HepG2 (cell line): ENCODE measurements at regions not wholly inside any gene's neighbourhood (a gene's known extent, or its start where the extent isn't known, plus 50 kb on each side); places are given as distances from the start of the nearest gene placed in this dataset.

Source experiments
- ATAC-seq: fragments of 200-7000 bp; cut with Tn5 transposase; 3 replicates; pipeline ENCODE4 v1.9.1; 2020; ENCODE audit warnings: mild to moderate bottlenecking, moderate library complexity
- BruUV-seq: library from RNA; stranded (reverse); fragments of 400-500 nt; replicated peaks from 2 replicates; lab custom pipeline; 2021; lab: Mats Ljungman, UMichigan
- CTCF ChIA-PET: fragments of 300-600 bp; formaldehyde crosslinking; extraction: SDS; loops from one replicate; lab custom pipeline; 2021; ENCODE audit warnings: low total read pairs, inconsistent platforms, low intra/inter-chr PET ratio; lab: Yijun Ruan, JAX
- POLR2A ChIA-PET: fragments of 350-600 bp; sonication (Branson Sonifier 250); formaldehyde crosslinking; loops from one replicate; lab custom pipeline; 2020; ENCODE audit warnings: antibody characterized with exemption, inconsistent platforms; lab: Yijun Ruan, JAX
- DNase-seq: peaks from one replicate; pipeline ENCODE4 v3.0.0-alpha.2; 2015; ENCODE audit warnings: low spot score
- FAIRE-seq: peaks from 3 replicates; lab custom pipeline; 2011; peaks lifted over from hg19 to GRCh38; lab: Jason Lieb, UNC
- H2AFZ ChIP-seq: one replicate; pipeline ENCODE4 v1.6.1; 2011; ENCODE audit warnings: low read length, inconsistent platforms
- H3K27ac ChIP-seq: fragments of 300-600 bp; 3 replicates; pipeline ENCODE4 v1.8.0; 2011; ENCODE audit warnings: mixed run types, mild to moderate bottlenecking, mixed read lengths, low read length, inconsistent platforms; ENCODE audit not compliant: insufficient read depth; ENCODE audit errors: extremely low read length
- H3K27me3 ChIP-seq, 2 experiments: fragments of 200-600 bp in 1 of 2; 2 replicates in 1 of 2; 3 replicates in 1 of 2; pipeline versions ENCODE4 v1.6.0 to v1.8.0; 2011; ENCODE audit warnings: low read length in 2 of 2, mild to moderate bottlenecking in 2 of 2, moderate library complexity in 2 of 2, inconsistent platforms in 1 of 2; ENCODE audit not compliant: insufficient read depth in 2 of 2, control insufficient read depth in 1 of 2
- H3K36me3 ChIP-seq, 2 experiments: fragments of 200-600 bp in 1 of 2; replicated peaks in 1 of 2; 2 replicates in 1 of 2; 3 replicates in 1 of 2; pipeline versions ENCODE4 v1.5.1 to v1.8.0; 2011; ENCODE audit warnings: low read length in 2 of 2, inconsistent platforms in 1 of 2; ENCODE audit not compliant: insufficient read depth in 2 of 2, control insufficient read depth in 1 of 2
- H3K4me1 ChIP-seq: 2 replicates; pipeline ENCODE4 v1.5.1; 2012; ENCODE audit warnings: low read length, inconsistent platforms; ENCODE audit not compliant: insufficient read depth
- H3K4me2 ChIP-seq: 2 replicates; pipeline ENCODE4 v1.6.0; 2011; ENCODE audit warnings: low read depth, low read length, inconsistent platforms
- H3K4me3 ChIP-seq, 3 experiments: fragments of 200-600 bp in 1 of 3; sonication (generic), shearing (Covaris generic) in 1 of 3; replicated peaks in 1 of 3; 2 replicates each; pipeline ENCODE4 v1.5.1; 2011 to 2016; ENCODE audit warnings: low read length in 3 of 3, inconsistent platforms in 2 of 3, low read depth in 2 of 3, mild to moderate bottlenecking in 2 of 3, control low read depth in 1 of 3, mixed read lengths in 1 of 3; ENCODE audit not compliant: insufficient read depth in 1 of 3
- H3K79me2 ChIP-seq: one replicate; pipeline ENCODE4 v1.6.1; 2011; ENCODE audit warnings: low read length, inconsistent platforms; ENCODE audit not compliant: insufficient read depth
- H3K9ac ChIP-seq: 2 replicates; pipeline ENCODE4 v1.6.0; 2011; ENCODE audit warnings: mild to moderate bottlenecking, low read depth, low read length, inconsistent platforms; ENCODE audit not compliant: insufficient read depth
- H3K9me3 ChIP-seq: 2 replicates; pipeline ENCODE4 v1.5.1; 2012; ENCODE audit warnings: mild to moderate bottlenecking, low read length
- H4K20me1 ChIP-seq: 2 replicates; pipeline ENCODE4 v1.6.0; 2011; ENCODE audit warnings: inconsistent platforms, mild to moderate bottlenecking, low read length, moderate library complexity; ENCODE audit not compliant: insufficient read depth
- KMT2A ChIP-seq: sonication (generic); formaldehyde crosslinking; IDR thresholded peaks from 2 replicates; pipeline ENCODE4 v1.4.0; 2020; ENCODE audit warnings: missing genetic modification reagents
- MLX ChIP-seq: IDR thresholded peaks from 2 replicates; pipeline ENCODE4 v1.6.1; 2016
- SATB2 ChIP-seq: sonication (generic); formaldehyde crosslinking; IDR thresholded peaks from 2 replicates; pipeline ENCODE4 v1.5.0; 2020; ENCODE audit warnings: missing genetic modification reagents
- SCMH1 ChIP-seq: sonication (generic); formaldehyde crosslinking; IDR thresholded peaks from 2 replicates; pipeline ENCODE4 v1.9.0; 2021; ENCODE audit warnings: missing genetic modification reagents, mild to moderate bottlenecking, borderline replicate concordance
- TBL1XR1 ChIP-seq: fragments of 150-350 bp; IDR thresholded peaks from 2 replicates; pipeline ENCODE4 v1.6.1; 2014; ENCODE audit warnings: borderline replicate concordance, low read length; ENCODE audit not compliant: partially characterized antibody
- TEAD2 ChIP-seq: sonication (generic); formaldehyde crosslinking; IDR thresholded peaks from 2 replicates; pipeline ENCODE4 v1.9.0; 2021; ENCODE audit warnings: missing genetic modification reagents
- TFDP2 ChIP-seq: sonication (generic); formaldehyde crosslinking; IDR thresholded peaks from 2 replicates; pipeline ENCODE4 v1.4.0; 2020; ENCODE audit warnings: missing genetic modification reagents
- ZBTB10 ChIP-seq: sonication (generic); formaldehyde crosslinking; IDR thresholded peaks from 2 replicates; pipeline ENCODE4 v1.4.0; 2020; ENCODE audit warnings: missing genetic modification reagents, borderline replicate concordance
- ZBTB21 ChIP-seq: sonication (generic); formaldehyde crosslinking; IDR thresholded peaks from 2 replicates; pipeline ENCODE4 v1.4.0; 2020; ENCODE audit warnings: missing genetic modification reagents
- ZFX ChIP-seq: sonication (generic); formaldehyde crosslinking; IDR thresholded peaks from 2 replicates; pipeline ENCODE4 v1.4.0; 2020; ENCODE audit warnings: mild to moderate bottlenecking, low read depth, missing genetic modification reagents, moderate library complexity
- ZFYVE20 ChIP-seq: sonication (generic); formaldehyde crosslinking; IDR thresholded peaks from 2 replicates; pipeline ENCODE4 v1.8.0; 2023; ENCODE audit warnings: low read depth, mild to moderate bottlenecking, moderate library complexity, missing genetic modification reagents, borderline replicate concordance
- ZNF142 ChIP-seq: sonication (generic); formaldehyde crosslinking; IDR thresholded peaks from 2 replicates; pipeline ENCODE4 v1.4.0; 2020; ENCODE audit warnings: missing genetic modification reagents
- ZNF672 ChIP-seq: sonication (generic); formaldehyde crosslinking; IDR thresholded peaks from 2 replicates; pipeline ENCODE4 v1.8.1; 2022; ENCODE audit warnings: missing genetic modification reagents
- ZNF883 ChIP-seq: sonication (generic); formaldehyde crosslinking; IDR thresholded peaks from 2 replicates; pipeline ENCODE4 v1.5.1; 2020; ENCODE audit warnings: mild to moderate bottlenecking, missing genetic modification reagents; ENCODE audit errors: not compliant biosample characterization
- WGBS: methylation state at CpG from one replicate; pipeline ENCODE4 v1.1.6; 2017; ENCODE audit warnings: low lambda C conversion rate; 5-methylcytosine and 5-hydroxymethylcytosine counted together
- in situ Hi-C: cut with HindIII; loops from 2 replicates; pipeline ENCODE4 v1.10.0; 2017; ENCODE audit warnings: low pct_unique_long_range_greater_than_20kb; ENCODE audit not compliant: extremely low pct_ligation_motif_present
- intact Hi-C: fragments of 100-400 bp; cut with micrococcal nuclease; formaldehyde crosslinking; loops from one replicate; pipeline ENCODE4 v1.10.0; 2022; ENCODE audit not compliant: unreplicated experiment

GRCh38 chr2:40546439-40547191 is 94.7 kb upstream of the SLC8A1 start (continued):
- TF ChIP-seq ZBTB10 (CRISPR knock-in tag) (no peak), TBL1XR1 (no peak), ZBTB21 (CRISPR knock-in tag) (no peak), ZNF672 (CRISPR knock-in tag) (no peak), ZNF883 (CRISPR knock-in tag) (no peak), SATB2 (CRISPR knock-in tag) (no peak), SCMH1 (no peak), MLX (CRISPR knock-in tag) (no peak), TEAD2 (CRISPR knock-in tag) (no peak), ZFX (no peak), ZFYVE20 (no peak)

GRCh38 chr2:40548521-40548920 is 96.6 kb upstream of the SLC8A1 start:
- 3% methylated on average over 1 of the region's 1 CpG for WGBS
- no peaks in the 10 kb centered on the region for H4K20me1 ChIP-seq
- POLR2A ChIA-PET: no interaction called here
- DNase-seq (no peak), FAIRE-seq (no peak), ATAC-seq (no peak)
- no peak overlapping the region for H3K4me3 ChIP-seq
- intact Hi-C loops (no loop called here), in situ Hi-C loops (no loop called here)
- CTCF ChIA-PET: no interaction called here
- no peaks in the 10 kb centered on the region for H3K79me2 ChIP-seq
- BruUV-seq: no TSS peak
- H3K9ac ChIP-seq: no peak overlapping the region
- H3K4me2 ChIP-seq: no peak overlapping the region
- no peaks in the 10 kb centered on the region for H3K36me3 ChIP-seq
- H3K9me3 ChIP-seq: no peaks in the 10 kb centered on the region
- no peaks in the 10 kb centered on the region for H3K4me1 ChIP-seq
- H2AFZ ChIP-seq: no peak overlapping the region
- no peaks in the 10 kb centered on the region for H3K27me3 ChIP-seq
- H3K27ac ChIP-seq: no peak overlapping the region
- TF ChIP-seq TFDP2 (CRISPR knock-in tag): no peak
- TF ChIP-seq ZNF142 (CRISPR knock-in tag): no peak
- TF ChIP-seq KMT2A (CRISPR knock-in tag): no peak
